ENCODE measurements at regions not wholly inside any gene's neighbourhood (a gene's known extent, or its start where the extent isn't known, plus 50 kb on each side); places are given as distances from the start of the nearest gene placed in this dataset.

DNA sequence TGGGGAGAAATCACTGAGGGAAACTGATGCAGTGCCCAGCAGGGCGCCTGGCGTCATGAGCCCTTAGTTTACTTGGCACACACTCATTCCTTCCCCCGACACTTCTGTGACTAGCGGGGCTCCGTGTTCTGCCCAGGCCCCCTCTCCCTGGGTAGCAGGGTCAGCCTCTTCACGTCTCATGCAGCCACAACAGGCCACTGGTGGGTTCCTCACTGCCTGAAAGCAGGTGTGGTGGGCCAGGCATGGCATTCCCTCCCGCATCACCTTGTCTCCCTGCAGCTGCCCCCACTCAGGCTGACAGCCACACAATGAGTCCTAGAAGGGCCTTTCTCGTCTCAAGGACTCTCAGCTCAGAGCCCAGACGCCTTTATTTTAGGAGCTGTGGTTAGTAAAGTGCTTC, 51.1 kb upstream of the CPLX2 start:
- Histone ChIP-seq H3K4me3 (no peak overlapping the region), H3K36me3 (no peaks in the 10 kb centered on the region), H3K27ac (no peak overlapping the region), H3K4me1 (ENCODE audit: insufficient read depth) (no peaks in the 10 kb centered on the region), H3K9me3 (no peaks in the 10 kb centered on the region), H3K27me3 (no peaks in the 10 kb centered on the region)
- TF ChIP-seq, protein P1, sequence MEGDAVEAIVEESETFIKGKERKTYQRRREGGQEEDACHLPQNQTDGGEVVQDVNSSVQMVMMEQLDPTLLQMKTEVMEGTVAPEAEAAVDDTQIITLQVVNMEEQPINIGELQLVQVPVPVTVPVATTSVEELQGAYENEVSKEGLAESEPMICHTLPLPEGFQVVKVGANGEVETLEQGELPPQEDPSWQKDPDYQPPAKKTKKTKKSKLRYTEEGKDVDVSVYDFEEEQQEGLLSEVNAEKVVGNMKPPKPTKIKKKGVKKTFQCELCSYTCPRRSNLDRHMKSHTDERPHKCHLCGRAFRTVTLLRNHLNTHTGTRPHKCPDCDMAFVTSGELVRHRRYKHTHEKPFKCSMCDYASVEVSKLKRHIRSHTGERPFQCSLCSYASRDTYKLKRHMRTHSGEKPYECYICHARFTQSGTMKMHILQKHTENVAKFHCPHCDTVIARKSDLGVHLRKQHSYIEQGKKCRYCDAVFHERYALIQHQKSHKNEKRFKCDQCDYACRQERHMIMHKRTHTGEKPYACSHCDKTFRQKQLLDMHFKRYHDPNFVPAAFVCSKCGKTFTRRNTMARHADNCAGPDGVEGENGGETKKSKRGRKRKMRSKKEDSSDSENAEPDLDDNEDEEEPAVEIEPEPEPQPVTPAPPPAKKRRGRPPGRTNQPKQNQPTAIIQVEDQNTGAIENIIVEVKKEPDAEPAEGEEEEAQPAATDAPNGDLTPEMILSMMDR (IDR thresholded peaks at IDR 0.05), result no peak
- TF ChIP-seq EP300 (IDR thresholded peaks at IDR 0.05), result no peak
- TF ChIP-seq POLR2A (IDR thresholded peaks at IDR 0.05), result no peak
- WGBS, 3 donors, result 61 to 71% (median 67%) methylated on average over 9 of the region's 9 CpGs
- intact Hi-C loops (cut with DNase I), result no loop called here
- DNase-seq, result no peak

Measured in ovary (tissue), 7 donors.